ENCODE measurements at regions not wholly inside any gene's neighbourhood (a gene's known extent, or its start where the extent isn't known, plus 50 kb on each side); places are given as distances from the start of the nearest gene placed in this dataset.

DNA sequence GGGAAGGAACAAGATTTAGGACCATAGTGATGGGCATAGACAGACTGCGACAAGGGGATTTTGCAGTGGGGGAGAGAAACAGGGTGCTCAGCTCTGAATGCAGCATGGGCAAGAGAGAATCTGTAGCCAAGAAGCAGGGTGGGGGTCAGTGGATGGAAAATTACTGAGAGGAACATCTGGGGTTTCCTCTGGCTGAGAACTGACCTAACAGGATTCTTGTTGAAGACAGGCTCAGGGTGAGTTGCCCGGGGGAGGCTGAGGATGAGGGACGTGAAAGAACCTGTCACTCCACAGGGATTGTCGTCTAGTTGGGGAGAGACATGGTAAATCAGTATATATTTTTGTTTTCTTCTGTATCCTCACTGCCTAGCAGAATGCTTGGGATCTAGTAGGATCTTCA, 118.7 kb upstream of the PEG3 start:
- TF ChIP-seq PKNOX1 (IDR thresholded peaks at IDR 0.05) (no peak), NFRKB (IDR thresholded peaks at IDR 0.05) (no peak), FOXM1 (IDR thresholded peaks at IDR 0.05; ENCODE audit: borderline replicate concordance) (no peak), ELF4 (IDR thresholded peaks at IDR 0.05) (no peak), SP1 (IDR thresholded peaks at IDR 0.05) (no peak), FOXA1 (IDR thresholded peaks at IDR 0.05) (no peak), L3MBTL2 (conservative IDR thresholded peaks at IDR 0.05) (no peak)
